GM19239 (cell line): ENCODE measurements at regions not wholly inside any gene's neighbourhood (a gene's known extent, or its start where the extent isn't known, plus 50 kb on each side); places are given as distances from the start of the nearest gene placed in this dataset.

ENCODE experiments used
- DNase-seq: peaks from one replicate; pipeline ENCODE4 v3.0.0; 2011; ENCODE audit warnings: low spot score; ENCODE audit not compliant: insufficient read length
- FAIRE-seq: peaks from 2 replicates; lab custom pipeline; 2011; peaks lifted over from hg19 to GRCh38; lab: Jason Lieb, UNC

GRCh38 chr4:125729171-125729570 lies 414.4 kb downstream of the FAT4 start:
- FAIRE-seq (no peak), DNase-seq (no peak)

GRCh38 chr4:125732632-125733031 lies 417.9 kb downstream of the FAT4 start:
- no peak for DNase-seq
- no peak for FAIRE-seq

GRCh38 chr4:125734504-125734903 lies 419.7 kb downstream of the FAT4 start:
- no peak for DNase-seq
- no peak for FAIRE-seq

DNA sequence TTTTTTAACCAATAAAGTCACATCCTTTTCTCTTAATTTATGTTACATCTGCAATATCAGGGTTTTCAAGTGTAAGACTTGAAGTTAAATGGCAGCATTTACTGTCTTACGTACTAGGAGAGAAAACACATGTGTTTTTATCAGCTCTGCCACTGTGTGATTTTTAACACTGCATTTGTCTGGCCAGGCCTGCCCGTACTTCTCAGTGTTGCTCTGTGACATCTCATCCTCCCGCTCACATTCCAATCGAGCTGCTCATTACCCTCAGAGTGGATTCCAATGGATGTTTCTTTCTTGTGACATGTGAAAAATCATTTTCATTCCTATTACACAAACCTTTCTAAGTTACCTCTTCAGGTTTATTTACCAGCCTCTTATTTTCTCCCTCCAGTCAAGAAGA lies 420.3 kb downstream of the FAT4 start:
- FAIRE-seq (no peak), DNase-seq (no peak)

DNA sequence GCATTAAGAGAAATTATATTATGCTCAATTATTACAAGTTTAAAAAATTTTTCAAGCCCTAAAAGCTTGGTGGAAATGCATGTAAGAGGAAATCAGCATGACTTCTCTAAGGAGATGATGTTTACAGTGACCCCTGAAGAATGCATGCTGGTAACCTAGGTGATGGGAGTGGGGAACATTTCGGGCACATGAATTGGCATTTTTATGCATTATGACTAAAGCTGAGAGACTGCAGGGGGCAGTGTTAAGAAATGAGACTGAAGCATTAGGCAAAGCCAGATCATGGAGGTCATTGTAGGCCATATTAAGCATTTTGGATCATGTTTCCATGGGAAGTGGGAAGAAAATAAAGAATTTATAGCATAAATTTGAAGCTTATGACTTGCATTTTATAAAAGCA lies 421.3 kb downstream of the FAT4 start:
- FAIRE-seq, result no peak
- no peak for DNase-seq

GRCh38 chr4:125739760-125740159 lies 425.0 kb downstream of the FAT4 start:
- DNase-seq, result no peak

DNA sequence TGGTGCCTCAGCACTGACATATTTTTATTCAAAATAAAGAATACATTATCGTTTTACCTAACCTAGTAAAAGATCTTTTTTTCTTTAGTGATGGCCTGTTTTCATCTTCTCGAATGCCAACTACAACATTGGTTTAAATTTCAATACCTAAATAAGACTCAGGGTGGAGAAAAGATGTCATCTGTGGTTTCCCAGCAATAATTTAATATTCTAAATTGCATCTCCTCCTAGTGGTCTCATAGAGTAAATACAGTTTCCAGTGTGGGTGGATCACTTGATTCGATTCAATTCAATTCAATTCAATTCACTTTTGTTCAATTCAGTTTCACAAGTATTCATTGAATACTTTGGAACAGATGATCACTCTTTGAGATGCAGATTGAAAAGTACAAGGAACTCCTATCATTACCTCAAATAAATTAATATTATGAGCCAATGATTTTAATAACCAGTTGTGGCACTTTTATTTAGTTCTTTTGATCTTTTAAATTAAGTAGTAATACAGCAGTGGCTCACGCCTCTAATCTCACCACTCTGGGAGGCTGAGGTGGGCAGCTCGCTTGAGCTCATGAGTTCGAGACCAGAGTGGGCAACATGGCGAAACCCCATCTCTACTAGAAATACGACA lies 427.2 kb downstream of the FAT4 start:
- FAIRE-seq, result peak; percentile 51
- no peak for DNase-seq

More at GRCh38 chr4:125739760-125740159, 425.0 kb downstream of the FAT4 start:
- FAIRE-seq, result no peak

DNA sequence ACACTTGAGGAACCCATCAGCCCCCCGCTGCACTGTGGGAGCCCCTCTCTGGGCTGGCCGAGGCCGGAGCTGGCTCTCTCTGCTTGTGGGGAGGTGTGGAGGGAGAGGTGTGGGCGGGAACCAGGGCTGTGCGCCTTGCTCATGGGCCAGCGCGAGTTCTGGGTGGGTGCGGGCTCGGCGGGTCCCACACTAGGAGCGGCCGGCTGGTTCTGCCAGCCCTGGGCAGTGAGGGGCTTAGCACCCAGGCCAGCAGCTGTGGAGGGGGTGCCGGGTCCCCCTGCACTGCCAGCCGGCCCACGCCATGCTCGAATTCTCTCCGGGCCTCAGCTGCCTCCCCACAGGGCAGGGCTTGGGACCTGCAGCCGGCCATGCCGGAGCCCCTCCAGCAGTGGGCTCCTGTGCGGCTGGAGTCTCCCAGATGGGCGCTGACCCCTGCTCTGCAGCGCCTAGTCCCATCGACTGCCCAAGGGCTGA lies 430.2 kb downstream of the FAT4 start:
- FAIRE-seq (no peak), DNase-seq (no peak)

GRCh38 chr4:125749354-125749753 lies 434.6 kb downstream of the FAT4 start:
- FAIRE-seq (no peak), DNase-seq (no peak)

- DNase-seq, result no peak
- no peak for FAIRE-seq
Observed at GRCh38 chr4:125750399-125750798, 435.6 kb downstream of the FAT4 start.

DNA sequence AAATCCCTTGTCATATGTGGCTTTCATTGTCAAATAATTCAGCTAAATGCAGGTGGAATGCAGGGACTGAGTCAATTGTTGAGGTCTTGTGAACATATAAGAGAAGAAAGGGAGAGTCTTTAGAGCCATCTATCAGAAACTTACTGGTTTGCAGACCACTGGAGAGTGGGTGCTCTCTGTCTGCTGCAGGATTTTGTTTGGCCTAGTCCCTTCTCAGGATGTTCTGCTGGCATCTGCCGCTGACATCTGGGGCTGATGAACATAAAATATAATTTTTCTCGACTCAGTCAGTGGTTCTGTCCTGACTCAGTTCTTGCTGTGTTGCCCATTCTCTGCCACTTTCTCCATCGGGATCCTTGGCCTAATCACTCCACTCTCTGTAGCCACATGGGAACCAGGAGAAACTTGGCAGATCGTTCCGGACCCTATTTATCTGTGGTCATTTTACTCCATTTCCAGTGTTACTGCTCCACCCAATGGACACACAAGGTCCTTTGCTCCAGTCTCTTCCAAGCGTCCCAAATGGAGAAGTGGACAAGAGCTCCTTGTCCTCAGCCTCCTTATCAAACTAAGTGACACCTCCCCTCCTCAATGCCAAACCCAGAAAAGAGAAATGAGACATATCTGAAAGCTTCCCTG lies 436.2 kb downstream of the FAT4 start:
- DNase-seq (no peak), FAIRE-seq (no peak)

DNA sequence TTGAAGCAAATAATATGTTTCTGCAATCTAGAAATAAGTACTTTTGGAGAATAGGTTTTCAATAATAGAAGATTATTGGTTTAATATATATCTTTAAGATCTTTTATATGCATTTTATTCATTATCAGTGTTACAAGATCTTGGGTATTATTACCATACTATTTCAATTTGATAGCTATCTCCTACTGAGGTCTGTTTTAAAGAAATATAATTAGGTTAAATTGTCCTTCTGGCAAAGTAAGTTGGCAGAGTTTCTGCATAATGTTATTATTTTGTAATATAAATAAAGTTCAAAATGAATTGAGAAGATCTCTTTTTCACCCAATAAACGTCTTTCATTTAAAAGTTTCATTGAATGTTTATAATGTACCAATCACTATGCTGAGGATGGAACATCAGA lies 443.7 kb downstream of the FAT4 start:
- FAIRE-seq (no peak), DNase-seq (no peak)

GRCh38 chr4:125760201-125760819 lies 445.6 kb downstream of the FAT4 start:
- no peak for FAIRE-seq
- no peak for DNase-seq

DNA sequence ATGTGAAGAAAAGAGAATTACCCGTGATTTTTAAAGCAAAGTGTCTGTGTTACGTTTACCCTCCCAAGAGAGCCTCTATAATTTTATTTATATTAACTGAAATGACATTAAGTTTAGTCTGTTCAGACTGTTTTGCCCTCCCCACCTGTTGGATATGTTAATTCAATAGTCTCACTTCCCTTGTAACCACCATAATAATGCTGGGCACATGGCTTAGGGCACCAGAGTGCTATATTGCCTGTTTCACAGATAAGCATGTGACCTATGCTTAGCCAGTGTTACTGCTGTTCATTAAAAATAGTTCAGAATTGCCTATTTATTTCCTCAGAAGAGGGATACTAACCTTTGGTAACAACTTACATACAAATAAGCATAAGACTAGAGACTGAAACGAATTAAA lies 446.2 kb downstream of the FAT4 start:
- FAIRE-seq (no peak), DNase-seq (no peak)

- no peak for FAIRE-seq
Observed at GRCh38 chr4:125762537-125762936, 447.8 kb downstream of the FAT4 start.

DNA sequence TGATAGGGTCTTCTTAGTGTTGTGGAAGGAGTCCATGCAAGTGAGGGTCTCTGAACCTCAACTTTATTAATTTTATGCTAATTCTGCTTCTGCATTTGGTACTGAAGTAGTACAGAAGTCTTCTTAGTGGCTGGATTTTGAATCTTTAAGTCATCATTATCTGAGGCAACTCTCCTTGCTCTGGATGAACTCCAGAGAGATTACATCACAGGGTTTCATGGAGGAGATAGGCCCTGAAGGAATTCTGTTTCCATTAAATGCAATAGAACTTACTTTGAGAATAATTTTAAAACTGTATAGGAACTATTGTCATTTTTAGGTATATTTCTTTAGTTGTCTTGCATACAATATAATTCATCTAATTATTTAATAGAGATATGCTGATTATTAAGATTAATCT lies 451.2 kb downstream of the FAT4 start:
- FAIRE-seq, result no peak
- no peak for DNase-seq

More at GRCh38 chr4:125762537-125762936, 447.8 kb downstream of the FAT4 start:
- no peak for DNase-seq

GRCh38 chr4:125770814-125771398 lies 456.2 kb downstream of the FAT4 start:
- DNase-seq (no peak), FAIRE-seq (no peak)

DNA sequence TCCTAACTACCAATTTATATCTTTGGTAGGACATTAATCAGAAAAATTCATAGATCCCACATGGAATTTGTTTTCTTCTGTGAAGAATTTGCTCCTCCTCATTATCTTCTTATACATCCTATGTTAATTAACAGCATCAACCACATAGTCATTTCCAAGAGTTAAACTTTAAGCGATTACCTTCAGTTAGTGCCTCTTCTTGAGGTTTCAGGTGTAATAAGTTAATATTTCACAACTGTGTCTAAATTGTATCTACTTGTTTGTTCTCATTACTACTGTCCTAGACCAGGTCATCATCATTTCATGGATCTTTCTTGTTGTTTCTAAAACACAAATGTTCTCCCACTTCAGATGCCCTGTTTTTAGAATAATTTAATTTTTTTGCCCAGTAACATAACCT lies 457.9 kb downstream of the FAT4 start:
- no peak for FAIRE-seq
- no peak for DNase-seq

DNA sequence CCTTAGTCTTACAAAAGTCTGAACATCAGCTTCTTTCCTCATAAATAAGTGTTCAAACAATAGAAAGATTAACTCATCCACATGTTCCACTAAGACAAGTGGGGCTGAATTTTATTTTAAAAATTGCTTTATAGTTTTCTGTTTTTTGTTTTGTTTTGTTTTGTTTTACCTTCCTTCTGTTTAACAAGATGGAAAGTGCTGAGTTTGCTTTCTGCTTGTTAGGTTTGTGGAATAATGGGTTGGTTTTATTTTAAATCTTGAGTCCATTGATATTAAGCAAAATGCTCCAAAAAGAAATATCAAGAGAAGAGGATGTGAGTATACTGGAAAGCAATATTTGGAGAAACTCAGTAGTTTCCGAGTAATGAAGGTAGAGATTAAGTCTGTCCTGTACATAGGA lies 458.7 kb downstream of the FAT4 start:
- FAIRE-seq (no peak), DNase-seq (no peak)

DNA sequence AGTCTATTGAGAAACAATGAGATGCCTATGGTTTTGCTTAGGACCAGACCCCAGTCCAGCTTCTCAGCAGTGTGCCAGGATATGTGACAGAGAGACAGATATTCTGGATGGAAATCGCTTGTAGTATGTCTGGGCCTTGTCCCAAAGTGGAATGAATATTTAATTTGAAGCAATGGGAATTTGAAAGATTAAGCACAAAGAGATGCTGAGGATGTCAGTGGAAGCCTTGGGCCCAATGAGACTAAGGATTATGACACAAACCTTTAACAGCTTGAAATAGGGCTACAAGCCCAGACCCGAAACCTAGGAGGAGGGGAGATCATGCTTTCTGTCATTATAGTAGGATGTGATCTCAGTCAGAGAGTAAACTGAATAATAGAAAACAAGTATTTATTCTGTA lies 459.2 kb downstream of the FAT4 start:
- DNase-seq, result no peak
- no peak for FAIRE-seq

GRCh38 chr4:125776146-125776545 lies 461.4 kb downstream of the FAT4 start:
- FAIRE-seq, result no peak
- DNase-seq, result no peak
